22Rv1 (cell line): ENCODE measurements at regions not wholly inside any gene's neighbourhood (a gene's known extent, or its start where the extent isn't known, plus 50 kb on each side); places are given as distances from the start of the nearest gene placed in this dataset.

Experiments used
- H3K27ac ChIP-seq: fragments of 450-650 bp; 2 replicates; pipeline ENCODE4 v1.5.1; 2017
- ZFX ChIP-seq: fragments of 450-650 bp; IDR thresholded peaks from 2 replicates; pipeline ENCODE4 v1.6.1; 2017; ENCODE audit warnings: antibody characterized with exemption, borderline replicate concordance
- TF ChIP-seq, protein P1 (sequence below): fragments of 450-650 bp; IDR thresholded peaks from 2 replicates; pipeline ENCODE4 v1.5.1; 2017; ENCODE audit warnings: mild to moderate bottlenecking

DNA sequence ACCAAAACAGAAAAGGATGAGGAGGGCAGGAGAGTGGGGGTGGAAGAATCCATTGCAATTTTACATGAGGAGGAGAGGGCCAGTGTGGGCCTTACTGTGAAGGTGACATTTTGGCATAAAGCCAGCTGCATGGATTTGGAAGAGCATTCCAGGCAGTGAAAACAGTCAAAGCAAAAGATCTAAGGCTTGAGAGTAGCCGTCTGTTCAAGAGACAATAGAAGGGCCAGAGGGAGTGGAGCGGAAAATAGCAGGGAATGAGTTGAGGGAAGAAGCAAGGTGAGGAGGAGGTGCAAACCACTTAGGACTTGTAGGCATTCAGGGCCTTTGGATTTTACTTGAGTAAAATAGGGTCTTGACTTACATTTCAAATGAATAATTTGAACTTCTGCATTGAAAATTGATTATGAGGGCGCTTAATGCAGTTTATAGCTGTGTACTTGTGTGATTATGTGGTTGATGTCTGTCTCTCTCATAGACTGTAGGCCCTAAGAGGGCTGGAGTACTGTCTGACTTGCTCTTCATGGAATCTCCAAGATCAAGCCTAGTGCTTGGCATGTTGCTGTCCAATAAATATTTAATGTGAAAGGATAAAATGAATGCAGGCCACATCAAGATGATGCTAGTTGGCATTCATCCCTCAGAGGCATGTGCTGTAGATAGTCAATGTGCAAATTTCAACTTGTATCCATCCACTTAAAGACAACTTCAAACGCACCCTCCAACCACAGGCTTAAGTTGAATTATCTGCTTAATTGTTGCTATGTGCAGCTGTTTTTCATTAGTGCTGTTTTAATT, 772.1 kb upstream of the RBFOX1 start:
- no peak overlapping the region for H3K27ac ChIP-seq
- no peak for TF ChIP-seq ZFX
- TF ChIP-seq, protein P1, sequence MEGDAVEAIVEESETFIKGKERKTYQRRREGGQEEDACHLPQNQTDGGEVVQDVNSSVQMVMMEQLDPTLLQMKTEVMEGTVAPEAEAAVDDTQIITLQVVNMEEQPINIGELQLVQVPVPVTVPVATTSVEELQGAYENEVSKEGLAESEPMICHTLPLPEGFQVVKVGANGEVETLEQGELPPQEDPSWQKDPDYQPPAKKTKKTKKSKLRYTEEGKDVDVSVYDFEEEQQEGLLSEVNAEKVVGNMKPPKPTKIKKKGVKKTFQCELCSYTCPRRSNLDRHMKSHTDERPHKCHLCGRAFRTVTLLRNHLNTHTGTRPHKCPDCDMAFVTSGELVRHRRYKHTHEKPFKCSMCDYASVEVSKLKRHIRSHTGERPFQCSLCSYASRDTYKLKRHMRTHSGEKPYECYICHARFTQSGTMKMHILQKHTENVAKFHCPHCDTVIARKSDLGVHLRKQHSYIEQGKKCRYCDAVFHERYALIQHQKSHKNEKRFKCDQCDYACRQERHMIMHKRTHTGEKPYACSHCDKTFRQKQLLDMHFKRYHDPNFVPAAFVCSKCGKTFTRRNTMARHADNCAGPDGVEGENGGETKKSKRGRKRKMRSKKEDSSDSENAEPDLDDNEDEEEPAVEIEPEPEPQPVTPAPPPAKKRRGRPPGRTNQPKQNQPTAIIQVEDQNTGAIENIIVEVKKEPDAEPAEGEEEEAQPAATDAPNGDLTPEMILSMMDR: no peak

DNA sequence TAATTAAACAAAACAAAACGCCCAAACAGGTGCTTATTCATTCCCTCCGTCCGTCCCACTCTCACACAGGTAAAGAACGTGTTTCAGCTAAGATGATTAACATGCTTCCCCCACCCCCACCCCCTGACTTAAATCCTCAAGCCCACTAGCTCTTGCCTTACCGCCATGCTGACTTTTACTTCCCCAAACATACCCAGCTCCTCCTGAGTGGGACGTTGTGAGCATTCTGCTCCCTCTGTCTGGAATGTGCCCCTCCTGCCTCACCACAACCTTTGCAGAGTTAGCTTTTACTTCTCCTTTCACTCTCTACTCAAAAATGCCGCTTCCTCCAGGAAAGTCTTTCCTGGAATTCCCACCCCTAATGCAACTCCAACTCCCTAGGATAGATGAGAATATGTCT, 774.0 kb upstream of the RBFOX1 start:
- TF ChIP-seq, protein P1: no peak
- TF ChIP-seq ZFX: no peak
- H3K27ac ChIP-seq: no peak overlapping the region

DNA sequence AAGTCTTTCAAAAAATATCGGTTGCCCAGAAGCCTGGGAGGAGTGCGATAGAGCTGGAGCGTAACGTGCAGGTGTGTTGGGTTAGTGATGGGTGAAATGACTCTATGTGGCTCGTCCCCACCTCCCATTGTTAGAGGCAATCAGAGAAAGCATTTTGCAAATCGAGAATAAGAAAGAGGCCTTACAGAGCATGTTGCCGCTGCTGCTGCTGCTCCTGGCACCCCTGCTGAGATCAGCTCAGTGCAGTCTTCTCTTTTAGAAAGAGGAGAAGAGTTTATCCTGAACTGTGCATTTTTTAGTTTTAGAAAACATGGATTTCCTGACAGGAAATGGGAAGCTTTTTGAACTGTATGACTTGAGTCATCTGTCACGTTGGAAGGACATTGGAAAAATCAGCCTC, 774.5 kb upstream of the RBFOX1 start:
- H3K27ac ChIP-seq: no peak overlapping the region
- no peak for TF ChIP-seq ZFX
- TF ChIP-seq, protein P1: no peak

DNA sequence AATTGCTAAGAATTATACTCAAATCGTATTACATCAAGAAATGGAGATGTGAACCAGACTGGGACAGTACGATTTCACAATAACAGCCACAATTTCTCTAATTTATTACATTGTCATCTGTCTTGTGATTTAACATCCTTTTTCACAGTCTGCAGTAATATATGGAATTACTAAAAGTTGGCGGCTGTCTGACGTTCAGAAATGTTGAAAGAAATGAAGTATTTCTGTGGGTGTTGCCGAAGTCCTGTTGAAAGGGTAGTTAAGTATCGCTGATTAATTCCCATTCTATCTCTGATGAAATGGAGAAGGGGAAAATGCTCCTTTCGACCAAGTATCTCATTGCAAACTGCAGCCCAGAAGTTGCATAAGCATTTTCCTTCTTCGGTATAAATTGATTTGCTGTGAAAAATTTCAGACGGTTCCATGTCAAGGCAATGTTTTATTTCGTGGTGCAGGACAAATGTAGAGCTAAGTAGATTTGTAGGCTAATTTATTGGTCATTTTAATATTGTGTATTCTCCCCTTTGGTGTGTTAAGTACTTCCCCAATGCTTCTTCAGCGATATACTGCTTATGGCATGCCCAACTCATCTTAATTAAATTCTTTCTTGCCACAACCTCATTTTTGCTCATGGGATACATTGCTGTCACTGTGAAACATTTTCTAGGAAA, 775.2 kb upstream of the RBFOX1 start:
- TF ChIP-seq, protein P1: no peak
- no peak for TF ChIP-seq ZFX
- no peak overlapping the region for H3K27ac ChIP-seq

DNA sequence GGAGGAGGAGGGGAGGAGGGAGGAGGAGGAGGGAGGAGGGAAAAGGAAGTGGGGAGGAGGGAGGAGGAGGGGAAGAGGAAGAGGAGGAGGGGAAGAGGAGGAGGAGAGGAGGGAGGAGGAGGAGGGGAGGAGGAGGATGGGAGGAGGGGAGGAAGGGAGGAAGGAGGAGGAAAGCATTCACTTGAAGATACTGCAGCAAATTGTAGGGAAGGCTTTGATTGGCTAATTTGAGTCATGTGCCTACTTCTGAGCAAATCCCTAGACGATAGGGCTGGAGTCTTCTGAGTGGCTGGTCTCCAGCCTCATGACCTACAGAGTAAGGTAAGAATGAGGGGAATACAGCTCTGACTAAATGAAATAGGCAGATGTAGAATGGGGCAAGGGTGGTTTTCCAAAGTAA, 783.2 kb upstream of the RBFOX1 start:
- TF ChIP-seq ZFX: no peak
- TF ChIP-seq, protein P1: no peak
- no peak overlapping the region for H3K27ac ChIP-seq

DNA sequence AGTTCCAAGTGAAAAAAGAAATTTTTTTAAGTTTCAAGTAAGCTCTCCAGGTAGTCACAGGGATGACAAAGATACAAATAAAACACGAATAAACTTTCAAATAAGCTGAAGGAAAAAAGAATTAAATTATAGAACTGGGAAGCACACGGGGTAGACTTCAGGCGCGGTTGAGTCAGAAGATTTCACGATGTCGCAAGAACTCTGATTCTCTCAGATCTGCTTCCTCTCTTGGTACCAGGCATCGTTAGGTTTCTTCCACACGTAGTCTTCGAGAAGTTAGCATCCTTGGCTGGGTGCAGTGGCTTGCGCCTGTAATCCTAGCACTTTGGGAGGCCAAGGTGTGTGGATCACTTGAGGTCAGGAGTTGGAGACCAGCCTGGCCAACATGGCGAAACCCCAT, 784.1 kb upstream of the RBFOX1 start:
- no peak overlapping the region for H3K27ac ChIP-seq
- TF ChIP-seq, protein P1: no peak
- TF ChIP-seq ZFX: no peak

DNA sequence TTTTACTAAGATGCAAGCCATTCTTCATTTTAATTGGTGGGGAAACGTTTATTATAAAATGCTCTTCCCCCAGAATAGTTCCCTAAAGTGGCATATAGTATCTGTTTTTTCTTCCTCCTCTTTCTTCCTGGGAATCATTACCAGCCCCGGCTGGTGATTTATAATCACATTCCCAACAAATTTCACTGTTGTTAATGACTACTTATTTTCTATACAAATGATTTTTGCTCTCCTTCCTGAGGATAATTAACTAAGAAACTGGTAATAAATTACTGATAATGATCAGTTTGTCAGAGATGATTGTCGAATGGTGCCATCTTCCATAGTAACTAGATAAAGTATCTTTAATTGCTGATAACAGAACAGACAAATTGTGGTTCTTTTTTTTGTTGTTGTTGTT, 785.5 kb upstream of the RBFOX1 start:
- H3K27ac ChIP-seq: no peak overlapping the region
- TF ChIP-seq, protein P1: no peak
- TF ChIP-seq ZFX: no peak
